Spleen (tissue), 7 donors: ENCODE measurements at regions not wholly inside any gene's neighbourhood (a gene's known extent, or its start where the extent isn't known, plus 50 kb on each side); places are given as distances from the start of the nearest gene placed in this dataset.

Experiments
- POLR2A ChIP-seq, 3 donors: fragments of 450-650 bp; IDR thresholded peaks; one replicate each; pipeline ENCODE4 v1.5.1; 2017; ENCODE audit warnings: antibody characterized with exemption in 3 of 3, mild to moderate bottlenecking in 1 of 3
- POLR2AphosphoS5 ChIP-seq, 3 donors: sonication (generic); formaldehyde crosslinking; IDR thresholded peaks; one replicate each; pipeline ENCODE4 v1.5.1; 2017; ENCODE audit warnings: antibody characterized with exemption in 3 of 3
- TF ChIP-seq, protein P1 (sequence below), 11 experiments: fragments of 200-600 bp in 7 of 11; fragments of 450-650 bp in 4 of 11; sonication (generic) in 4 of 11; IDR thresholded peaks in 8 of 11; conservative IDR thresholded peaks in 3 of 11; 1 replicate in 7 of 11; 2 replicates in 4 of 11; pipeline versions ENCODE4 v1.4.0 to v1.8.0; 2016 to 2021; ENCODE audit warnings: antibody characterized with exemption in 11 of 11, inconsistent platforms in 4 of 11, mild to moderate bottlenecking in 1 of 11
- donor health status: DM: no; HTN: no; CAD: no; lungs with moderate emphysema.
- donor health status: DM: no; HTN: no; CAD: no.
- donor health status: DM: no; HTN: no; CAD: no.

DNA sequence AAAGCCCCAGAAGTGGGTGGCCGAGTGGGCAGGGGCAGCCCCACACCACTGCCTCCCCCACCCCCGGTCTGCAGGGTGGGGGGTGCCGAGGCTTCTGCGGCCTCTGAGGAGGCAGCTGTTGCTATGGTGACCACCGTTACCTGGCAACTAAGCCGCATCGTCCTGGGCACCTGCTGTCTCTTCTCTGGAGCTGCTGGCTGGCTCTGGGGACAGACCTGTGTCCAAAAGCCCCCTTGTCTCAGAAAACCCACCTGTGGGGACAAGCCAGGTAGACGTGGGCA is 79.9 kb upstream of the PRR5 start:
- TF ChIP-seq, protein P1, sequence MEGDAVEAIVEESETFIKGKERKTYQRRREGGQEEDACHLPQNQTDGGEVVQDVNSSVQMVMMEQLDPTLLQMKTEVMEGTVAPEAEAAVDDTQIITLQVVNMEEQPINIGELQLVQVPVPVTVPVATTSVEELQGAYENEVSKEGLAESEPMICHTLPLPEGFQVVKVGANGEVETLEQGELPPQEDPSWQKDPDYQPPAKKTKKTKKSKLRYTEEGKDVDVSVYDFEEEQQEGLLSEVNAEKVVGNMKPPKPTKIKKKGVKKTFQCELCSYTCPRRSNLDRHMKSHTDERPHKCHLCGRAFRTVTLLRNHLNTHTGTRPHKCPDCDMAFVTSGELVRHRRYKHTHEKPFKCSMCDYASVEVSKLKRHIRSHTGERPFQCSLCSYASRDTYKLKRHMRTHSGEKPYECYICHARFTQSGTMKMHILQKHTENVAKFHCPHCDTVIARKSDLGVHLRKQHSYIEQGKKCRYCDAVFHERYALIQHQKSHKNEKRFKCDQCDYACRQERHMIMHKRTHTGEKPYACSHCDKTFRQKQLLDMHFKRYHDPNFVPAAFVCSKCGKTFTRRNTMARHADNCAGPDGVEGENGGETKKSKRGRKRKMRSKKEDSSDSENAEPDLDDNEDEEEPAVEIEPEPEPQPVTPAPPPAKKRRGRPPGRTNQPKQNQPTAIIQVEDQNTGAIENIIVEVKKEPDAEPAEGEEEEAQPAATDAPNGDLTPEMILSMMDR (IDR thresholded peaks at IDR 0.05 in 8 of 11, conservative IDR thresholded peaks at IDR 0.05 in 3 of 11): no peak
- TF ChIP-seq POLR2A (IDR thresholded peaks at IDR 0.05): no peak
- TF ChIP-seq POLR2AphosphoS5 (IDR thresholded peaks at IDR 0.05): no peak
